Esophagus muscularis mucosa (tissue), 4 donors: ENCODE measurements at regions not wholly inside any gene's neighbourhood (a gene's known extent, or its start where the extent isn't known, plus 50 kb on each side); places are given as distances from the start of the nearest gene placed in this dataset.
"Not testable (repeated sequence)": the region's sequence is repeated elsewhere in the genome, so short reads cannot be mapped to it uniquely, and the experiment has no call there.

Source experiments
- DNase-seq: peaks from one replicate; pipeline ENCODE4 v3.0.0-alpha.2; 2017; ENCODE audit errors: extremely low spot score
- H3K27ac ChIP-seq, 4 donors: fragments of 200-600 bp; sonication (generic); replicated peaks in 1 of 4; 1 replicate in 3 of 4; 2 replicates in 1 of 4; pipeline ENCODE4 v1.5.1; 2016 to 2019; ENCODE audit warnings: mild to moderate bottlenecking in 1 of 4
- H3K27me3 ChIP-seq, 4 donors: fragments of 200-600 bp; sonication (generic); one replicate each; pipeline versions ENCODE4 v1.5.1 to v1.6.0; 2016 to 2019
- H3K36me3 ChIP-seq, 4 donors: fragments of 200-600 bp; sonication (generic); one replicate each; pipeline ENCODE4 v1.5.1; 2016 to 2019
- H3K4me1 ChIP-seq, 4 donors: fragments of 200-600 bp; sonication (generic); one replicate each; pipeline ENCODE4 v1.5.1; 2016 to 2019
- H3K4me3 ChIP-seq, 4 donors: fragments of 200-600 bp; sonication (generic); 1 replicate in 2 of 4; 2 replicates in 2 of 4; pipeline ENCODE4 v1.5.1; 2016 to 2019; ENCODE audit warnings: mild to moderate bottlenecking in 4 of 4, moderate library complexity in 1 of 4
- H3K9me3 ChIP-seq, 4 donors: fragments of 200-600 bp; sonication (generic); 1 replicate in 3 of 4; 2 replicates in 1 of 4; pipeline ENCODE4 v1.5.1; 2016 to 2019
- whole genome bisulfite sequencing: methylation state at CpG from one replicate; pipeline ENCODE4 v1.1.5; 2018; 5-methylcytosine and 5-hydroxymethylcytosine counted together
- intact Hi-C: fragments of 100-400 bp; cut with DNase I; formaldehyde crosslinking; loops from one replicate; pipeline ENCODE4 v1.15.1; 2023

- intact Hi-C loops, H3K4me1 ChIP-seq, DNase-seq, H3K36me3 ChIP-seq, H3K27me3 ChIP-seq, H3K27ac ChIP-seq, H3K4me3 ChIP-seq: not testable (repeated sequence)
- 25% methylated on average over 1 of the region's 1 CpG for WGBS
- H3K9me3 ChIP-seq = peaks cover 0 to 21% (median 13%) of the 10 kb centered on the region in 4 donors
Observed at GRCh38 chr21:9946057-9946456, 575.3 kb upstream of the TPTE start.

GRCh38 chr21:9949510-9950289 lies 571.7 kb upstream of the TPTE start:
- H3K27ac ChIP-seq, H3K27me3 ChIP-seq, H3K36me3 ChIP-seq, H3K4me3 ChIP-seq, intact Hi-C loops, H3K4me1 ChIP-seq: not testable (repeated sequence)
- DNase-seq = peak; percentile 90
- WGBS = 50% methylated on average over 8 of the region's 8 CpGs
- H3K9me3 ChIP-seq = peaks cover 0 to 13% (median 6%) of the 10 kb centered on the region in 4 donors

- 18% methylated on average over 2 of the region's 2 CpGs for WGBS
- H3K4me3 ChIP-seq, intact Hi-C loops: not testable (repeated sequence)
Observed at GRCh38 chr21:9950363-9950762, 571.0 kb upstream of the TPTE start.

GRCh38 chr21:9958791-9959190 lies 562.6 kb upstream of the TPTE start:
- H3K9me3 ChIP-seq, DNase-seq, intact Hi-C loops: not testable (repeated sequence)

More at GRCh38 chr21:9950363-9950762, 571.0 kb upstream of the TPTE start:
- peaks cover 0 to 13% (median 6%) of the 10 kb centered on the region in 4 donors for H3K9me3 ChIP-seq
- not testable (repeated sequence) for H3K27ac ChIP-seq, H3K27me3 ChIP-seq, H3K4me1 ChIP-seq, H3K36me3 ChIP-seq
- peak; percentile 90 for DNase-seq

GRCh38 chr21:9959220-9959964 lies 562.0 kb upstream of the TPTE start:
- DNase-seq = peak; percentile 91
- H3K27ac ChIP-seq, H3K36me3 ChIP-seq, H3K4me3 ChIP-seq, H3K4me1 ChIP-seq, intact Hi-C loops, H3K9me3 ChIP-seq, H3K27me3 ChIP-seq: not testable (repeated sequence)
- 63% methylated on average over 2 of the region's 4 CpGs for WGBS

More at GRCh38 chr21:9958791-9959190, 562.6 kb upstream of the TPTE start:
- H3K27me3 ChIP-seq, H3K27ac ChIP-seq, H3K36me3 ChIP-seq, H3K4me1 ChIP-seq, H3K4me3 ChIP-seq: not testable (repeated sequence)

GRCh38 chr21:9969399-9969798 lies 552.0 kb upstream of the TPTE start:
- H3K4me3 ChIP-seq, H3K27ac ChIP-seq, intact Hi-C loops, DNase-seq, H3K4me1 ChIP-seq, H3K36me3 ChIP-seq, H3K9me3 ChIP-seq, H3K27me3 ChIP-seq: not testable (repeated sequence)
- 28% methylated on average over 1 of the region's 1 CpG for WGBS

GRCh38 chr21:9972018-9972417 lies 549.4 kb upstream of the TPTE start:
- DNase-seq, H3K9me3 ChIP-seq, H3K36me3 ChIP-seq, H3K4me1 ChIP-seq, H3K27ac ChIP-seq, H3K27me3 ChIP-seq, intact Hi-C loops, H3K4me3 ChIP-seq: not testable (repeated sequence)
- WGBS = 29% methylated on average over 1 of the region's 1 CpG

- H3K4me1 ChIP-seq, H3K4me3 ChIP-seq, H3K27ac ChIP-seq, intact Hi-C loops, H3K27me3 ChIP-seq, H3K36me3 ChIP-seq, H3K9me3 ChIP-seq: not testable (repeated sequence)
- peak; percentile 68 for DNase-seq
- 57% methylated on average over 4 of the region's 4 CpGs for WGBS
Observed at GRCh38 chr21:9978371-9978770, 543.0 kb upstream of the TPTE start.

- H3K27me3 ChIP-seq, H3K36me3 ChIP-seq, H3K9me3 ChIP-seq, H3K27ac ChIP-seq, H3K4me3 ChIP-seq, intact Hi-C loops, H3K4me1 ChIP-seq: not testable (repeated sequence)
- peak; percentile 57 for DNase-seq
- WGBS = 43% methylated on average over 2 of the region's 2 CpGs
Observed at GRCh38 chr21:9997507-9997906, 523.9 kb upstream of the TPTE start.

GRCh38 chr21:10002762-10003313 lies 518.5 kb upstream of the TPTE start:
- WGBS = 51% methylated on average over 5 of the region's 6 CpGs

GRCh38 chr21:10005791-10006190 lies 515.6 kb upstream of the TPTE start:
- H3K4me3 ChIP-seq, H3K4me1 ChIP-seq, H3K27me3 ChIP-seq, intact Hi-C loops, DNase-seq, H3K36me3 ChIP-seq, H3K27ac ChIP-seq: not testable (repeated sequence)
- peaks cover 0 to 17% (median 7%) of the 10 kb centered on the region in 4 donors for H3K9me3 ChIP-seq
- 53% methylated on average over 2 of the region's 2 CpGs for WGBS

More at GRCh38 chr21:10002762-10003313, 518.5 kb upstream of the TPTE start:
- intact Hi-C loops, H3K27me3 ChIP-seq, H3K4me1 ChIP-seq, H3K36me3 ChIP-seq, H3K4me3 ChIP-seq, H3K27ac ChIP-seq: not testable (repeated sequence)
- DNase-seq = peak; percentile 90
- H3K9me3 ChIP-seq = peaks cover 0 to 14% (median 7%) of the 10 kb centered on the region in 4 donors

- intact Hi-C loops, H3K4me3 ChIP-seq, H3K36me3 ChIP-seq, H3K27ac ChIP-seq, H3K27me3 ChIP-seq, H3K4me1 ChIP-seq, H3K9me3 ChIP-seq: not testable (repeated sequence)
- peak; percentile 91 for DNase-seq
- 32% methylated on average over 2 of the region's 2 CpGs for WGBS
Observed at GRCh38 chr21:10016991-10017390, 504.4 kb upstream of the TPTE start.
